Upper lobe of left lung (tissue), 4 donors: ENCODE measurements at regions not wholly inside any gene's neighbourhood (a gene's known extent, or its start where the extent isn't known, plus 50 kb on each side); places are given as distances from the start of the nearest gene placed in this dataset.

Source experiments
- CTCF ChIP-seq, 6 experiments: fragments of 450-650 bp in 4 of 6; fragments of 200-600 bp in 2 of 6; sonication (generic) in 2 of 6; IDR thresholded peaks; one replicate each; pipeline ENCODE4 v1.5.1; 2016 to 2019; ENCODE audit warnings: antibody characterized with exemption in 6 of 6
- POLR2A ChIP-seq, 4 donors: fragments of 450-650 bp; IDR thresholded peaks; one replicate each; pipeline ENCODE4 v1.5.1; 2016 to 2017; ENCODE audit warnings: antibody characterized with exemption in 4 of 4, mild to moderate bottlenecking in 2 of 4
- POLR2AphosphoS5 ChIP-seq, 2 donors: sonication (generic); formaldehyde crosslinking; IDR thresholded peaks; one replicate each; pipeline ENCODE4 v1.5.1; 2017; ENCODE audit warnings: antibody characterized with exemption in 2 of 2

- TF ChIP-seq POLR2A (IDR thresholded peaks at IDR 0.05) (no peak), CTCF (IDR thresholded peaks at IDR 0.05) (no peak), POLR2AphosphoS5 (IDR thresholded peaks at IDR 0.05) (no peak)
Measured at GRCh38 chr11:38206663-38207062, 1608.6 kb upstream of the RAG2 start.
